Bronchial epithelial cell (primary cell): ENCODE measurements at regions not wholly inside any gene's neighbourhood (a gene's known extent, or its start where the extent isn't known, plus 50 kb on each side); places are given as distances from the start of the nearest gene placed in this dataset.
A peak's percentile ranks its signal among the peaks of the same experiment; 100 is the strongest.

Experiments used
- DNase-seq: peaks from one replicate; pipeline ENCODE4 v3.0.0-alpha.2; 2010; ENCODE audit warnings: low read depth
- FAIRE-seq: peaks from 2 replicates; lab custom pipeline; 2011; peaks lifted over from hg19 to GRCh38; lab: Jason Lieb, UNC
- H3K27me3 ChIP-seq: 2 replicates; pipeline ENCODE4 v1.5.1; 2011; ENCODE audit warnings: low read length; ENCODE audit not compliant: control insufficient read depth, insufficient read depth
- H3K36me3 ChIP-seq: 2 replicates; pipeline ENCODE4 v1.5.1; 2011; ENCODE audit warnings: low read length; ENCODE audit not compliant: control insufficient read depth, insufficient read depth
- H3K4me3 ChIP-seq: 2 replicates; pipeline ENCODE4 v1.5.1; 2011; ENCODE audit warnings: mild to moderate bottlenecking, low read depth, low read length, control low read depth
- TF ChIP-seq, protein P1 (sequence below): IDR thresholded peaks from 2 replicates; pipeline ENCODE4 v1.5.1; 2011; ENCODE audit warnings: mild to moderate bottlenecking, moderate library complexity, low read length, control low read depth, inconsistent platforms; ENCODE audit not compliant: insufficient read depth, severe bottlenecking

DNA sequence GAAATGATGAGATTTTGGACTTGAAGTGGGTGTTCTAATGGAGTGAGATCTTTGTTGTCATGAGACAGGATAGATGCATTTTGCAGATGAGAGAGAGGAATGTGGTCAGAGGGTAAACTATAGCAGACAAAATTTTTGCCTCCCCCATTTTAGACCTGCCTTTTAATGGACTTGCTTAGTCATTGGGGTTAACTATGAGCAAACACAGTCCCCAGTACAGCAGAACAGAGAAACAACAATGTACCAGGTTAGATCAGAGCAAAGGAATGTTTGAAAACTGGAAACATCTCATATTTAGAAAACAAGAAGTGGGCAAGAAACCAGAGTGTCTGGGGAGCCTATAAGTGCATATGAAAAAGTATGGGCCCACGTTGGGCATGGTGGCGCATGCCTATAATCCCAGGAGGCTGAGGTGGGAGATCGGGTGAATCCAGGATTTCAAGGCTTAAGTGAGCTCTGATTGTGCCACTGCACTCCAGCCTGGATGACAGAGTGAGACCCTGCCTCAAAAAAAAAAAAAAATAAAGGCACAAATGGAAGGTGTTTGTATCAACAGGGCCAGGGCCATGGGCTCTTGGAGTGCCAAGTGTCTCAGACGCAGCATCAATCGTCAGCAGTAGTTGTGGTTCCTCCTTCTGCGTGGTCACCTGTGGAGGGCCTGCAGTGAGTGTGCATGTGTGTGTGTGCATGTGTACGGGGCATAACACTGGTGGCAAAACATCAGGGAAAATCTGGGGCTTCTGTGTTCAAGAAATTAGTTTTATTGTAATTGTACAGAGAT, 214.4 kb upstream of the S1PR3 start:
- TF ChIP-seq, protein P1, sequence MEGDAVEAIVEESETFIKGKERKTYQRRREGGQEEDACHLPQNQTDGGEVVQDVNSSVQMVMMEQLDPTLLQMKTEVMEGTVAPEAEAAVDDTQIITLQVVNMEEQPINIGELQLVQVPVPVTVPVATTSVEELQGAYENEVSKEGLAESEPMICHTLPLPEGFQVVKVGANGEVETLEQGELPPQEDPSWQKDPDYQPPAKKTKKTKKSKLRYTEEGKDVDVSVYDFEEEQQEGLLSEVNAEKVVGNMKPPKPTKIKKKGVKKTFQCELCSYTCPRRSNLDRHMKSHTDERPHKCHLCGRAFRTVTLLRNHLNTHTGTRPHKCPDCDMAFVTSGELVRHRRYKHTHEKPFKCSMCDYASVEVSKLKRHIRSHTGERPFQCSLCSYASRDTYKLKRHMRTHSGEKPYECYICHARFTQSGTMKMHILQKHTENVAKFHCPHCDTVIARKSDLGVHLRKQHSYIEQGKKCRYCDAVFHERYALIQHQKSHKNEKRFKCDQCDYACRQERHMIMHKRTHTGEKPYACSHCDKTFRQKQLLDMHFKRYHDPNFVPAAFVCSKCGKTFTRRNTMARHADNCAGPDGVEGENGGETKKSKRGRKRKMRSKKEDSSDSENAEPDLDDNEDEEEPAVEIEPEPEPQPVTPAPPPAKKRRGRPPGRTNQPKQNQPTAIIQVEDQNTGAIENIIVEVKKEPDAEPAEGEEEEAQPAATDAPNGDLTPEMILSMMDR, result no peak
- DNase-seq (peak; percentile 89), FAIRE-seq (no peak)
- no peaks in the 10 kb centered on the region for H3K27me3 ChIP-seq
- H3K36me3 ChIP-seq, result no peaks in the 10 kb centered on the region
- no peak overlapping the region for H3K4me3 ChIP-seq

GRCh38 chr9:88777498-88778312, 213.6 kb upstream of the S1PR3 start:
- H3K36me3 ChIP-seq, result no peaks in the 10 kb centered on the region
- H3K27me3 ChIP-seq, result no peaks in the 10 kb centered on the region
- no peak overlapping the region for H3K4me3 ChIP-seq
- DNase-seq, result no peak
- TF ChIP-seq, protein P1, result no peak
- FAIRE-seq, result no peak

GRCh38 chr9:88781628-88782391, 209.5 kb upstream of the S1PR3 start:
- DNase-seq, result no peak
- Histone ChIP-seq H3K27me3 (no peaks in the 10 kb centered on the region), H3K4me3 (no peak overlapping the region), H3K36me3 (no peaks in the 10 kb centered on the region)
- TF ChIP-seq, protein P1, result no peak
- FAIRE-seq, result no peak

- peak; percentile 67 for DNase-seq
- no peak for FAIRE-seq
- no peak overlapping the region for H3K4me3 ChIP-seq
Observed at GRCh38 chr9:88782931-88783710, 208.1 kb upstream of the S1PR3 start.

DNA sequence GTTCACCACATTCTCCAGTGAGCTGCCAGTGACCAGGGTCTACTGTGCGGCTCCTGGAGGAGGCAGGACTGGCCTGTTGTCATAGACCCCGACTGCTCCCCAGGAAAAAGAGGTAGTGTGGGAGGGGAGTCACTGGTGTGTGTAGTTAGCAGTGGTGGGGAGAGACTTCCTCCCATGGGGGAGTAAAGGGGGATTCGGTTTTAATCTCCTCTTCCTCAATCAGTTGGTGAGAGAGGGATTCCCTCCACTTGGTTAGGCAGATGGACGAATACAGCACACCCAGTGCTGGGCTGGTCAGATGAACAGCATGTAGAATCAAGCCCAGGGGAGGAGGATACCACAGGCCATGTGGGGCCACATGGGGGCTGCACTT, 207.6 kb upstream of the S1PR3 start:
- DNase-seq (no peak), FAIRE-seq (no peak)
- Histone ChIP-seq H3K4me3 (no peak overlapping the region), H3K27me3 (no peaks in the 10 kb centered on the region), H3K36me3 (no peaks in the 10 kb centered on the region)
- TF ChIP-seq, protein P1, result no peak

More at GRCh38 chr9:88782931-88783710, 208.1 kb upstream of the S1PR3 start:
- H3K36me3 ChIP-seq, result no peaks in the 10 kb centered on the region
- H3K27me3 ChIP-seq, result no peaks in the 10 kb centered on the region
- TF ChIP-seq, protein P1, result no peak
